Endothelial cell of umbilical vein (primary cell): ENCODE measurements at regions not wholly inside any gene's neighbourhood (a gene's known extent, or its start where the extent isn't known, plus 50 kb on each side); places are given as distances from the start of the nearest gene placed in this dataset.

Experiments
- BruUV-seq: library from RNA; stranded (reverse); fragments of 400-500 nt; replicated peaks from 2 replicates; lab custom pipeline; 2021; lab: Mats Ljungman, UMichigan
- CTCF ChIA-PET: fragments of 300-600, 350-600 bp; sonication (Branson Sonifier 250); formaldehyde crosslinking; loops from one replicate; lab custom pipeline; 2021; ENCODE audit warnings: antibody characterized with exemption, inconsistent platforms; lab: Charles Lee
- POLR2A ChIA-PET: fragments of 300-600, 350-600 bp; sonication (Branson Sonifier 250); formaldehyde crosslinking; loops from one replicate; lab custom pipeline; 2021; ENCODE audit warnings: antibody characterized with exemption, inconsistent platforms; lab: Charles Lee
- DNase-seq: peaks from one replicate; pipeline ENCODE4 v3.0.0-alpha.2; 2011; ENCODE audit warnings: low read depth, low spot score
- FAIRE-seq: peaks from 2 replicates; lab custom pipeline; 2011; peaks lifted over from hg19 to GRCh38; lab: Jason Lieb, UNC
- H2AFZ ChIP-seq: 2 replicates; pipeline ENCODE4 v1.6.0; 2012; ENCODE audit warnings: low read depth, low read length, control low read depth, inconsistent platforms
- H3K27ac ChIP-seq: 2 replicates; pipeline ENCODE4 v1.5.1; 2011; ENCODE audit warnings: low read depth, mild to moderate bottlenecking, control low read depth, low read length, moderate library complexity; ENCODE audit not compliant: insufficient read depth
- H3K27me3 ChIP-seq, 2 experiments: 2 replicates each; pipeline versions ENCODE4 v1.6.0 to v1.6.1; 2011; ENCODE audit warnings: low read length in 2 of 2, mixed read lengths in 1 of 2; ENCODE audit not compliant: control insufficient read depth in 2 of 2, insufficient read depth in 2 of 2
- H3K36me3 ChIP-seq, 2 experiments: 2 replicates in 1 of 2; 3 replicates in 1 of 2; pipeline ENCODE4 v1.5.1; 2011; ENCODE audit warnings: low read length in 2 of 2, mild to moderate bottlenecking in 1 of 2, moderate library complexity in 1 of 2; ENCODE audit not compliant: control insufficient read depth in 2 of 2, insufficient read depth in 2 of 2; ENCODE audit errors: extremely low read depth in 1 of 2
- H3K4me1 ChIP-seq: 3 replicates; pipeline ENCODE4 v1.5.1; 2011; ENCODE audit warnings: mild to moderate bottlenecking, low read length; ENCODE audit not compliant: control insufficient read depth, insufficient read depth; ENCODE audit errors: extremely low read depth
- H3K4me2 ChIP-seq: 2 replicates; pipeline ENCODE4 v1.6.1; 2011; ENCODE audit warnings: low read length, control low read depth, mixed read lengths; ENCODE audit not compliant: insufficient read depth
- H3K4me3 ChIP-seq, 3 experiments: fragments of 200-600 bp in 1 of 3; sonication (generic), shearing (Covaris generic) in 1 of 3; replicated peaks in 1 of 3; 2 replicates each; pipeline ENCODE4 v1.5.1; 2011 to 2016; ENCODE audit warnings: control low read depth in 3 of 3, low read length in 3 of 3, mild to moderate bottlenecking in 2 of 3, inconsistent platforms in 1 of 3, low read depth in 1 of 3, moderate library complexity in 1 of 3; ENCODE audit not compliant: insufficient read depth in 1 of 3
- H3K79me2 ChIP-seq: 2 replicates; pipeline ENCODE4 v1.6.0; 2012; ENCODE audit warnings: low read length, inconsistent platforms; ENCODE audit not compliant: control insufficient read depth, insufficient read depth
- H3K9ac ChIP-seq: replicated peaks from 2 replicates; pipeline ENCODE3; 2011; ENCODE audit warnings: low read length, control low read depth; ENCODE audit not compliant: insufficient read depth; ENCODE audit errors: extremely low read depth
- H3K9me1 ChIP-seq: replicated peaks from 3 replicates; pipeline ENCODE4 v1.6.0; 2011; ENCODE audit warnings: mild to moderate bottlenecking, low read length; ENCODE audit not compliant: control insufficient read depth, insufficient read depth; ENCODE audit errors: extremely low read depth
- H3K9me3 ChIP-seq: replicated peaks from 2 replicates; pipeline ENCODE4 v1.5.1; 2012; ENCODE audit warnings: low read length, inconsistent platforms; ENCODE audit not compliant: control insufficient read depth, insufficient read depth
- H4K20me1 ChIP-seq: replicated peaks from 2 replicates; pipeline ENCODE3; 2011; ENCODE audit warnings: mild to moderate bottlenecking, low read length; ENCODE audit not compliant: control insufficient read depth, insufficient read depth; ENCODE audit errors: extremely low read depth
- EZH2 ChIP-seq: IDR thresholded peaks from 2 replicates; pipeline ENCODE4 v1.6.1; 2012; ENCODE audit warnings: borderline replicate concordance, low read depth, mild to moderate bottlenecking, moderate library complexity, low read length, inconsistent platforms; ENCODE audit not compliant: severe bottlenecking
- FOS ChIP-seq: IDR thresholded peaks from 2 replicates; pipeline ENCODE4 v1.6.1; 2011; ENCODE audit warnings: mild to moderate bottlenecking, low read length, moderate library complexity, borderline replicate concordance; ENCODE audit not compliant: insufficient read depth
- GATA2 ChIP-seq: IDR thresholded peaks from 2 replicates; pipeline ENCODE4 v1.7.0; 2011; ENCODE audit warnings: low read depth, mild to moderate bottlenecking, moderate library complexity, mixed read lengths, low read length; ENCODE audit not compliant: insufficient read length, insufficient read depth
- JUN ChIP-seq: IDR thresholded peaks from 2 replicates; pipeline ENCODE4 v1.6.1; 2011; ENCODE audit warnings: borderline replicate concordance, low read depth; ENCODE audit not compliant: insufficient read length, insufficient read depth
- MYC ChIP-seq: IDR thresholded peaks from one replicate; pipeline ENCODE4 v1.6.1; 2011; ENCODE audit warnings: mild to moderate bottlenecking, low read depth, low read length
- POLR2A ChIP-seq: IDR thresholded peaks from 2 replicates; pipeline ENCODE4 v1.6.1; 2012; ENCODE audit warnings: low read depth, mild to moderate bottlenecking, control low read depth, low read length
- POLR2AphosphoS5 ChIP-seq: IDR thresholded peaks from 2 replicates; pipeline ENCODE4 v1.6.1; 2012; ENCODE audit warnings: low read depth, mild to moderate bottlenecking, control low read depth, low read length, moderate library complexity; ENCODE audit not compliant: insufficient read depth
- dilution Hi-C: fragments of 300-500 bp; cut with MboI; formaldehyde crosslinking; loops from one replicate; pipeline ENCODE4 v1.15.0; 2019; ENCODE audit warnings: low sequenced_read_pairs; ENCODE audit not compliant: extremely low pct_ligation_motif_present
- intact Hi-C: fragments of 100-400 bp; cut with micrococcal nuclease; formaldehyde crosslinking; loops from one replicate; pipeline ENCODE4 v1.10.0; 2022
- TF ChIP-seq, protein P1 (sequence below), 2 donors: IDR thresholded peaks; 1 replicate in 1 of 2; 2 replicates in 1 of 2; pipeline ENCODE4 v1.5.1; 2011; ENCODE audit warnings: low read length in 2 of 2, mild to moderate bottlenecking in 2 of 2, moderate library complexity in 2 of 2, control low read depth in 1 of 2, inconsistent platforms in 1 of 2, low read depth in 1 of 2; ENCODE audit not compliant: insufficient read depth in 1 of 2; ENCODE audit errors: extremely low read depth in 1 of 2
- TF ChIP-seq, protein P2 (sequence below): IDR thresholded peaks from 2 replicates; pipeline ENCODE4 v1.6.1; 2011; ENCODE audit not compliant: insufficient read depth, insufficient read length

DNA sequence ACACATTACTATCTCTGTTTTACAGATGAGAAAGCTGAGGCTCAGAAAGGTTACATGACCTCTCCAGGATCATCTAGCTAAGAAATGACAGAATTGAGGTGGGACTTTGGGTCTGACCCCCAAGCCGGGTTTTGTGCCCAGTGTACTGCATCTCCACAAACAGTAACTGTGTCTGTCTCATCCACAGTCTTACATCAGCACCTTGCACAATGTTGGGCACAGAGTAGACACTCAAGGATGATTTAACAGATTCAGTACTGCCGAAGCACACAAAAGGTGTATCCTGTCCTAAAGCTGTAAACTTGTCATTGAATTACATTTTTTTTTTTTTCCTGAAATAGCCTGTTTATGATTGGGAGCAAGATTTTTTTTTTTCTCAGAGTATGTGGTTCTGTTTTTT is 84.8 kb downstream of the ADCYAP1 start:
- POLR2A ChIA-PET, result no interaction called here
- H3K36me3 ChIP-seq, result no peaks in the 10 kb centered on the region
- intact Hi-C loops (no loop called here), dilution Hi-C loops (no loop called here)
- H2AFZ ChIP-seq, result no peak overlapping the region
- DNase-seq (no peak), FAIRE-seq (no peak)
- H3K9me1 ChIP-seq, result no peaks in the 10 kb centered on the region
- no peaks in the 10 kb centered on the region for H3K27me3 ChIP-seq
- CTCF ChIA-PET, result interaction anchor here (1.1 to 2.1 kb wide), 2 partner anchors 13 to 28 kb away, joined by 4 to 8 read pairs; no protein-coding TSS in a partner anchor
- no peak overlapping the region for H3K4me2 ChIP-seq
- no peak overlapping the region for H3K9ac ChIP-seq
- H3K4me1 ChIP-seq, result peaks cover 23% of the 10 kb centered on the region
- no peaks in the 10 kb centered on the region for H3K79me2 ChIP-seq
- no peaks in the 10 kb centered on the region for H3K9me3 ChIP-seq
- no peaks in the 10 kb centered on the region for H4K20me1 ChIP-seq
- no TSS peak for BruUV-seq
- H3K27ac ChIP-seq, result no peak overlapping the region
- no peak overlapping the region for H3K4me3 ChIP-seq
- TF ChIP-seq, protein P1, sequence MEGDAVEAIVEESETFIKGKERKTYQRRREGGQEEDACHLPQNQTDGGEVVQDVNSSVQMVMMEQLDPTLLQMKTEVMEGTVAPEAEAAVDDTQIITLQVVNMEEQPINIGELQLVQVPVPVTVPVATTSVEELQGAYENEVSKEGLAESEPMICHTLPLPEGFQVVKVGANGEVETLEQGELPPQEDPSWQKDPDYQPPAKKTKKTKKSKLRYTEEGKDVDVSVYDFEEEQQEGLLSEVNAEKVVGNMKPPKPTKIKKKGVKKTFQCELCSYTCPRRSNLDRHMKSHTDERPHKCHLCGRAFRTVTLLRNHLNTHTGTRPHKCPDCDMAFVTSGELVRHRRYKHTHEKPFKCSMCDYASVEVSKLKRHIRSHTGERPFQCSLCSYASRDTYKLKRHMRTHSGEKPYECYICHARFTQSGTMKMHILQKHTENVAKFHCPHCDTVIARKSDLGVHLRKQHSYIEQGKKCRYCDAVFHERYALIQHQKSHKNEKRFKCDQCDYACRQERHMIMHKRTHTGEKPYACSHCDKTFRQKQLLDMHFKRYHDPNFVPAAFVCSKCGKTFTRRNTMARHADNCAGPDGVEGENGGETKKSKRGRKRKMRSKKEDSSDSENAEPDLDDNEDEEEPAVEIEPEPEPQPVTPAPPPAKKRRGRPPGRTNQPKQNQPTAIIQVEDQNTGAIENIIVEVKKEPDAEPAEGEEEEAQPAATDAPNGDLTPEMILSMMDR (IDR thresholded peaks at IDR 0.05; ENCODE audit: extremely low read depth in 1 of 2, insufficient read depth in 1 of 2, low read depth in 1 of 2, low read length in 2 of 2), result no peak
- no peak for TF ChIP-seq POLR2AphosphoS5
- TF ChIP-seq JUN, result no peak
- TF ChIP-seq GATA2, result no peak
- no peak for TF ChIP-seq FOS
- no peak for TF ChIP-seq EZH2
- TF ChIP-seq, protein P2, sequence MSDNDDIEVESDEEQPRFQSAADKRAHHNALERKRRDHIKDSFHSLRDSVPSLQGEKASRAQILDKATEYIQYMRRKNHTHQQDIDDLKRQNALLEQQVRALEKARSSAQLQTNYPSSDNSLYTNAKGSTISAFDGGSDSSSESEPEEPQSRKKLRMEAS, result no peak
- TF ChIP-seq MYC, result no peak
- TF ChIP-seq POLR2A, result no peak
